Hippocampal formation (tissue), 2 donors: ENCODE measurements at regions not wholly inside any gene's neighbourhood (a gene's known extent, or its start where the extent isn't known, plus 50 kb on each side); places are given as distances from the start of the nearest gene placed in this dataset.
"Not testable (repeated sequence)": the region's sequence is repeated elsewhere in the genome, so short reads cannot be mapped to it uniquely, and the experiment has no call there.

Experiments used
- DNase-seq, 2 donors: peaks; one replicate each; lab custom pipeline; 2025; lab: John Stamatoyannopoulos, UW

DNA sequence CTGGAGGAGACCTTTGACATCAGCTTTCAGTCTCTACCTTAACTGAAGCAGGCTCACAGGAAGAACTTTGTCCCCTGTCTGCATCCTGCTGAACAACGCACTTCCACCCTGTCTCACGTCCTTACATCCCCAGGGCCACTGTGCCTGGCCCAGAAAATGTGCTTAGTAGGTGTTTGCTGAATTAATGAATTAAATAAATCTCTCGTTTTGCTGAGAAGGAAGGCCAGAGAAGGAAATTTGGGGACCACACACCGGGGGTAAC lies 54.3 kb upstream of the CREB3L1 start:
- DNase-seq = no peak

DNA sequence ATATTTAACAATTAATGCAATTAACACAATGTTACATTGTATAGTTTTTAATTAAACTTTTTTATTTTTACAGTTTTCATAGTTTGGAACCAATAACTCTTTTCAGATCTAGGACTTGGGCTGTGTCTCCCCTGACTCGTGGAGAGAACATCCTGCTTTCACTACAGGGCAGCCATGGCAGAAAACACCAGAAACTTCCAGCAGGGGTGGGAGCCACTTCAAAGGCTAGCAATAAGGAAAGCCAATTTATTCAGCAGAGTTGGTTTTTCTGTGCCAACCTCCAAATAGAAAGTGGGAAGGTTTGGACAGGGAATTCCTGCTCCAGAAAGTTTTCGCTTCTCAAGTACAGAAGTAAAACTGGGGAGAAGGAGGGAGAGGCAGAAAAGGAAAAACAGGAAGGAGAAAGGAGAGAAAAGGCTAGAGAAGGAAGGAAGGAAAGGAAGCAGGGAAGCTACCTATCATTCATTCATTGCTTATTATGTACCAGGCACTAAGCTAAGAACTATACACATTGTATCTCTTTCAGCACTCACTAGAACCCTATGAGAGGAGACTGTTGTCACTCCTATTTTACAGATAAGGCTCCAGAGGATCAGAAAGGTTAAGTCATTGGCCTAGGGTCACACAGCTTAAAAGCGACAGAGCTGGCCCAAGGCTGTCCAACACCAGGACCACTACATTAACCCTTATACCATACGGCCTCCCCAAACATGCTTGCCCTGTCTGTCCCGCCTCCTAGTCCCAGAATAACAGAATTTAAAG lies 54.8 kb upstream of the CREB3L1 start:
- no peak for DNase-seq

- DNase-seq = no peak
Observed at GRCh38 chr11:46220313-46220712, 57.1 kb upstream of the CREB3L1 start.

GRCh38 chr11:46216765-46217089 lies 60.7 kb upstream of the CREB3L1 start:
- no peak for DNase-seq

GRCh38 chr11:46216019-46216764 lies 61.3 kb upstream of the CREB3L1 start:
- DNase-seq = no peak

GRCh38 chr11:46215208-46215931 lies 62.1 kb upstream of the CREB3L1 start:
- no peak for DNase-seq

GRCh38 chr11:46212720-46213119 lies 64.7 kb upstream of the CREB3L1 start:
- no peak for DNase-seq

GRCh38 chr11:46210856-46211255 lies 66.6 kb upstream of the CREB3L1 start:
- DNase-seq = no peak

DNA sequence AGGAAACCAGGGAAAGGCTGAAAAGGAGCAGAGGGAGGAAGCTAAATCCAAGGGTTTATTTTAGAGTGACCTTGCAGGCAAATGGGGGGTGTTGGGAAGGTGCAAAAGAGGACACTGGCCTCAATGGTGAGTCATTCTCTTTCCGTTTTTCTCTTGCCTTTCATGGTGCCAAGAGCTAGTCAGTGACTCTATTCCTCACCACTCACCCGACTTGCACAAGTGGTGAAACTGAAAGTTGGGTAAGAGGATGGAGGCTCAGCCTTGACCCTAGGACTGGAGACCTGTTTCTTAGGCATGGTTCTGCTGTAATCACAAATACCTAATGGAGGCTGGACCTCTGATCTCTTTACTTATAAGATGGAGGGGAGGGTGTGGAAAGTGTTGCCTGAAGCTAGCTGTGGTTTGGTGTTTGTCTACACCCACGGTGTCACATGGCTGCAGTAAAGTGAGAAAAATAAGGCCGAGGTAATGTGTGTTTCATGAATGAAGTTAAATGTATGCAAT lies 67.3 kb upstream of the CREB3L1 start:
- no peak for DNase-seq

DNA sequence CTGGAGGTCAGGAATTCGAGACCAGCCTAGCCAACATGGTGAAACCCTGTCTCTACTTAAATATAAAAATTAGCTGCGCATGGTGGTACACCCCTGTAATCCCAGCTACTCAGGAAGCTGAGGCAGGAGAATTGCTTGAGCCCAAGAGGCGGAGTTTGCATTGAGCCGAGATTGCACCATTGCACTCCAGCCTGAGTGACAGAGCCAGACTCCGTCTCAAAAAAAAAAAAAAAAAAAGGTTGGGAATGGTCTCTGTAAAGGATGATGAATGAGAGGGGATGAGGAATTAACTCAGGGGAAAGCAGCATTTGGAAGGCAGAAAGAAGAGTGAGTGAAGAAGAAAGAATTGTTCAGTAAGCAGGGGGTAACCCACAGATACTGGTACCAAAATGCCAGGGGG lies 67.8 kb upstream of the CREB3L1 start:
- DNase-seq = not testable (repeated sequence)

- DNase-seq = no peak
Observed at GRCh38 chr11:46208803-46209202, 68.7 kb upstream of the CREB3L1 start.

GRCh38 chr11:46207270-46207669 lies 70.2 kb upstream of the CREB3L1 start:
- DNase-seq = no peak

DNA sequence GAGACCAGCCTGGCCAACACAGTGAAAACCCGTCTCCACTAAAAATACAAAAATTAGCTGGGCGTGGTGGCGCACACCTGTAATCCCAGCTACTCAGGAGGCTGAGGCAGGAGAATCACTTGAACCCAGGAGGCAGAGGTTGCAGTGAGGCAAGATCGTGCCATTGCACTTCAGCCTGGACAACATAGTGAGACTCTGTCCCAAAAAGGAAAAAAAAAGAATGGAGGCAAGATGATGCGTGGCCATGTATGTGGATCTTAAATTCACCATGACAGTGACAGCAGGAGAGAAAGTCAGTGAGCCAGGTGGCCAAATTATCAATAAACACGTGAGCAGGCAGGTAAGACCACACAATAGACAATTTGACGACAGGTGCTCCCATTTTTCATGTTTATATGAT lies 73.0 kb upstream of the CREB3L1 start:
- DNase-seq = not testable (repeated sequence)

DNA sequence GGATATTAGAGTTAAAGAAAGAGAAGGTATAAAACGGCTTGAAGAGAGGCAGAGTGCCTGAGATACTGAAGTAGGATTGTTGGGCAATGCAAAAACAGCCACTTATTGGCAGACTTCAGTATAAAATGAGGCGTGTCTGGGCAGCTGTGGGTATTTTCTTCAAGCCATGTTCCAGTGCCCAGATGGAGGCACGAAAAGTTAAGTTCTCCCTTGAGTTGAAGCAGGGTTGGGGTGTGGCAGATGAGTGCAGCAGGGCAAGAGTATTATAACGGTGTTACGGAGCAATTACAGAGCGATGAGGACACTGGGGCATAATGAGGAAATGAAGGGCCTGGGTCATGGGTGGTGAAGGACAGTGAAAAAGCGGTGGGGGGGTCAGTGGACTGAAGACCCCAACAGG lies 73.7 kb upstream of the CREB3L1 start:
- no peak for DNase-seq

DNA sequence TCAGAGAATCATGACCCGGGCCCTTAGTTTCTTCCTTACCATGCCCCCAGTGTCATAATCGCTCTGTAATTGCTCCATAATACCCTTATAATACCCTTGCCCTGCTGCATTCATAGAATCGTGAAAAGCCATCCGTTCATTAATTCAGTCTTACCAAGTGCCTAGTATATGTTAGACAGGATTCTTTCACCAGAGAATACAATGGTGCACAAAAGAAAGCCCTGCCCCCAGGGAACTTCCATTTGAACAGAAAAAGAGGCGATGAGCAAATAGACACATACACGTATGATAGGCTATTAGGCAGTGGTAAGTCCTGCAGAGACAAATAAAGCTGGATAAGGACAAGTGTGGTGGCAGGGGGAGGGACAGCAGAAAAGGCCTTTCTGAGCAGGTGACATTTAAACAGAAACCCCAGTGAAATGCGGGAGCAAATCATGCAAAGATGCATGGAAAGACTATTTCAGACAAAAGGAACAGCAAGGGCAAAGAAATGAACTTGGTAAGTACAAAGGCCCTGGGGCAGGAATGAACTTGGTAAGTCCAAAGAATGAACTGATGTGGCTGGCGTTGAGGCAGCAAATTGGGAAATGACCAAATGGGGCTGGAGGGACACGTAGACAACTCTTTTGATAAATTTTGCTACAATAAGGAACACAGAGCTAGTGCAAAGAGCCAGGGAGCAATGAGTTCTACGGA lies 74.6 kb upstream of the CREB3L1 start:
- no peak for DNase-seq

DNA sequence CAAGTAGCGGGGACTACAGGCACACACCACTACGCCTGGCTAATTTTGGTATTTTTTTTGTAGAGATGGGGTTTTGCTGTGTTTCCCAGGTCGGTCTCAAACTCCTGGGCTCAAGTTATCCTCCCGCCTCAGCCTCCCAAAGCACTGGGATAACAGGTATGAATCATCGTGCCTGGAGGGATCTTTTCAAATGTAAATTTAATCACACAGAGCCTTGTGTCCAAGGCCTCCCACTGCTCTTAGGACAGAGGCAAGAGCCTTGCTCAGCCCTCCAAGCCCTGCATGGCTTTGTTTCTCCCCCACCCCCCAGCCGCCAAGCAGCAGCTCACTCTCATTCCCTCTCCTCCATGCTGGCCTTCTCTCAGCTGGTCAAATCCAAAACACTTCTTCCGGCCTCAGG lies 75.3 kb upstream of the CREB3L1 start:
- DNase-seq = no peak

GRCh38 chr11:46200537-46201281 lies 76.8 kb upstream of the CREB3L1 start:
- DNase-seq = no peak

GRCh38 chr11:46198245-46199240 lies 77.3 kb upstream of the PHF21A start:
- peak in 1 of 2 donors; percentile 6 for DNase-seq

DNA sequence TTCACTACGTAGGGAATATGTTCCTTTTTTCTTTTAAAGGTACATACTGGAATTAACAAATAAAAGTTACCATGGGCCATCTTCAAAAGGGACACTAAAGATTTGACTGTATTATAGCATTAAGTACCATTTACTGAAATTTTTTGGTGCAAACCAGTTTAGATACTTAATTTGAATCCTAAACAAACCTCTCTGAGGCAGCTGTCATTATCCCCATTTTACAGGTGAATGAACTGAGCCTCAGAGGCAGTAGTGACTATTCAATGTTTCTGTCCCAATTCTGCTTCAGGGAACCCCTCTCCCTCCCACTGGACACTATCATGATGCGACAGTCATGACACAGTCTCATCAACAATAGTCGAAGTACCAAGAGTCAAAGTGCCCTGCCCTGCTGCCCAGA lies 76.2 kb upstream of the PHF21A start:
- no peak for DNase-seq

DNA sequence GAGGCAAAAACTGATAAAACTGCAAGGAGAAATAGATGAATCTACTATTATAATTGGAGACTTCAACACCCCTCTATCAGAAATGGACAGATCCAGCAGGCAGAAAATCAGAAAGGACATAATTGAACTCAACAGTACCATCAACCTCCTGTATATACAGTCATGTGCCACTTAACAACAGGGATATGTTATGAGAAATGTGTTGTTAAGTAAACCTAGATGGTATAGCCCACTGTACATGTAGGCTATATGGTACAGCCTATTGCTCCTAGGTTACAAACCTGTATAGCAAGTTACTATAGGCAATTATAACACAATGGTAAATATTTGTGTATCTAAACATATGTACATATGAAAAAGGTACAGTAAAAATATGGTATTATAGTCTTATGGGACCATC lies 66.8 kb upstream of the PHF21A start:
- no peak for DNase-seq
